ENCODE measurements at regions not wholly inside any gene's neighbourhood (a gene's known extent, or its start where the extent isn't known, plus 50 kb on each side); places are given as distances from the start of the nearest gene placed in this dataset.

DNA sequence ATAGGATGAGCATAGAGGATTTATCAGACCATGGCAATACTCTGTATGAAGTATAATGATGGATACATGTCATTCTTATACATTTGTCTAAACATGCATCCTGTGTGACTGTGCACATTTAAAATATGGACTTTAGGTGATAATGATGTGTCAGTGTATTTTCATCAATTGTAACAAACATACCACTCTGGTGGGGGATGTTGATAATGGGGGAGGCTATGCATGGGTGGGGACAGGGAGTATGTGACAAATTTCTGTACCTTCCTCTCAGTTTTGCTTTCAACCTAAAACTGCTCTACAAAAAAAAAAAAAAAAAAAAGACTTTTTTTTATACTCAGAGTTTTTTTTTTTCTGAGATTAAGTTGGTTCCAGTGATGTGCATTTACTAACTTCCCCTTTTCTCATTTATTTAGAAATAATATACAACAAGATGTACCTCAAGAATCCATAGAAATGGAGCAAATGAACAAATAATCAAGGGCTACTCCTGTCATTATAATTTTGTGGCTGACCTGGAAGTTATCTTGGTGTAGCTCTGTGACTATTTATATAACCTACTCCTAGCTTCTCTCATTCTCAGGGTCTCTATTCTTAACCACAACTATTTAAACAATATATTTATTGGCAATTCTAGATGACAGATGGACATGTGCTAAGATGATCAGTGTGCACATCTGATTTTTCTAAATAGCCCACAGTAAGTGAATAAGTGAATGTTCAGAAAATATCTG is 108.9 kb upstream of the ITGA4 start:
- Histone ChIP-seq H3K36me3 (ENCODE audit: control insufficient read depth, insufficient read depth, low read length) (no peaks in the 10 kb centered on the region), H4K20me1 (ENCODE audit: insufficient read depth, low read length) (no peaks in the 10 kb centered on the region), H3K4me3 (ENCODE audit: insufficient read depth, low read depth, low read length) (no peak overlapping the region), H3K27ac (ENCODE audit: insufficient read depth, low read length) (no peak overlapping the region), H3K4ac (ENCODE audit: low read depth, low read length) (no peak overlapping the region), H3K4me2 (ENCODE audit: low read depth, low read length) (no peak overlapping the region), H2AFZ (replicated peaks; ENCODE audit: low read length, poor library complexity) (no peak overlapping the region), H3K27me3 (ENCODE audit: control insufficient read depth, insufficient read depth, low read length) (no peaks in the 10 kb centered on the region), H3K14ac (replicated peaks; ENCODE audit: low read depth, low read length) (no peak overlapping the region), H3K4me1 (ENCODE audit: control insufficient read depth, insufficient read depth, low read length) (no peaks in the 10 kb centered on the region), H2BK120ac (ENCODE audit: low read depth, low read length) (no peak overlapping the region), H2AK9ac (replicated peaks; ENCODE audit: low read depth, low read length, poor library complexity) (no peak overlapping the region), H2AK5ac (ENCODE audit: low read depth, low read length) (no peak overlapping the region), H2BK15ac (ENCODE audit: low read depth, low read length) (no peak overlapping the region), H3K9me1 (ENCODE audit: insufficient read depth, low read length) (no peaks in the 10 kb centered on the region), H3K18ac (ENCODE audit: low read depth, low read length) (no peak overlapping the region), H4K8ac (ENCODE audit: low read depth in 2 of 2, low read length in 2 of 2) (no peak overlapping the region), H3K9me3 (ENCODE audit: control insufficient read depth, insufficient read depth, low read length) (no peaks in the 10 kb centered on the region), H4K5ac (ENCODE audit: low read depth, low read length) (no peak overlapping the region), H4K91ac (ENCODE audit: insufficient read depth, low read depth, low read length) (no peak overlapping the region), H3K79me1 (ENCODE audit: low read depth in 1 of 2, low read length in 2 of 2) (no peaks in the 10 kb centered on the region), H3K23ac (ENCODE audit: low read depth, low read length) (no peak overlapping the region), H2BK5ac (ENCODE audit: low read depth, low read length, poor library complexity, severe bottlenecking) (no peak overlapping the region), H2BK20ac (ENCODE audit: low read depth, low read length) (no peak overlapping the region), H3K9ac (ENCODE audit: low read depth, low read length) (no peak overlapping the region), H3K56ac (ENCODE audit: extremely low read depth, insufficient read depth, low read length) (no peak overlapping the region)
- intact Hi-C loops (cut with micrococcal nuclease), result no loop called here
- in situ Hi-C loops (cut with MboI; ENCODE audit: low sequenced_read_pairs), result no loop called here
- ATAC-seq (ENCODE audit: low read depth), result no peak
- no TSS peak for BruUV-seq (replicated peaks)
- dilution Hi-C loops (cut with HindIII; ENCODE audit: low sequenced_read_pairs, unreplicated experiment), result no loop called here
- TF ChIP-seq POLR2A (IDR thresholded peaks at IDR 0.05; ENCODE audit: low read depth, low read length) (no peak), CHD1 (IDR thresholded peaks at IDR 0.05; ENCODE audit: low read depth, low read length) (no peak), MAFK (IDR thresholded peaks at IDR 0.05; ENCODE audit: low read depth, low read length) (no peak), CEBPB (IDR thresholded peaks at IDR 0.05; ENCODE audit: low read depth, low read length) (no peak), NFE2L2 (IDR thresholded peaks at IDR 0.05; ENCODE audit: low read depth, low read length) (no peak), RCOR1 (IDR thresholded peaks at IDR 0.05; ENCODE audit: insufficient replicate concordance, low read length) (no peak), MXI1 (IDR thresholded peaks at IDR 0.05; ENCODE audit: borderline replicate concordance, low read depth, low read length) (no peak), MAZ (IDR thresholded peaks at IDR 0.05; ENCODE audit: borderline replicate concordance, low read depth, low read length) (no peak)
- TF ChIP-seq, protein P1, sequence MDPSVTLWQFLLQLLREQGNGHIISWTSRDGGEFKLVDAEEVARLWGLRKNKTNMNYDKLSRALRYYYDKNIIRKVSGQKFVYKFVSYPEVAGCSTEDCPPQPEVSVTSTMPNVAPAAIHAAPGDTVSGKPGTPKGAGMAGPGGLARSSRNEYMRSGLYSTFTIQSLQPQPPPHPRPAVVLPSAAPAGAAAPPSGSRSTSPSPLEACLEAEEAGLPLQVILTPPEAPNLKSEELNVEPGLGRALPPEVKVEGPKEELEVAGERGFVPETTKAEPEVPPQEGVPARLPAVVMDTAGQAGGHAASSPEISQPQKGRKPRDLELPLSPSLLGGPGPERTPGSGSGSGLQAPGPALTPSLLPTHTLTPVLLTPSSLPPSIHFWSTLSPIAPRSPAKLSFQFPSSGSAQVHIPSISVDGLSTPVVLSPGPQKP (IDR thresholded peaks at IDR 0.05; ENCODE audit: borderline replicate concordance, low read depth, low read length), result no peak
- CTCF ChIA-PET, result no interaction called here
- POLR2A ChIA-PET (ENCODE audit: unreplicated experiment), result no interaction called here
- DNase-seq, result no peak
